Parathyroid adenoma (tissue), 2 donors: ENCODE measurements at regions not wholly inside any gene's neighbourhood (a gene's known extent, or its start where the extent isn't known, plus 50 kb on each side); places are given as distances from the start of the nearest gene placed in this dataset.
"Not testable (repeated sequence)": the region's sequence is repeated elsewhere in the genome, so short reads cannot be mapped to it uniquely, and the experiment has no call there.

Experiments used
- H2AFZ ChIP-seq: fragments of 300-600 bp; sonication (generic); one replicate; pipeline ENCODE4 v1.7.0; 2017; ENCODE audit warnings: antibody characterized with exemption, mild to moderate bottlenecking
- H3K27ac ChIP-seq: fragments of 300-600 bp; sonication (generic); one replicate; pipeline ENCODE4 v1.7.0; 2017
- H3K27me3 ChIP-seq: fragments of 300-600 bp; sonication (generic); one replicate; pipeline ENCODE4 v1.7.0; 2017; ENCODE audit warnings: low read length; ENCODE audit not compliant: control insufficient read depth, insufficient read depth
- H3K36me3 ChIP-seq: fragments of 300-600 bp; sonication (generic); one replicate; pipeline ENCODE4 v1.7.0; 2017; ENCODE audit warnings: low read length; ENCODE audit not compliant: control insufficient read depth, insufficient read depth
- H3K4me1 ChIP-seq: fragments of 300-600 bp; sonication (generic); one replicate; pipeline ENCODE4 v1.7.0; 2017; ENCODE audit warnings: control low read depth
- H3K4me2 ChIP-seq: fragments of 300-600 bp; sonication (generic); one replicate; pipeline ENCODE4 v1.7.0; 2017; ENCODE audit warnings: low read length
- H3K4me3 ChIP-seq: fragments of 300-600 bp; sonication (generic); one replicate; pipeline ENCODE4 v1.7.0; 2017; ENCODE audit warnings: low read depth, low read length
- H3K79me2 ChIP-seq: fragments of 300-600 bp; sonication (generic); one replicate; pipeline ENCODE4 v1.7.0; 2017; ENCODE audit warnings: control low read depth
- H3K9ac ChIP-seq: fragments of 300-600 bp; sonication (generic); one replicate; pipeline ENCODE4 v1.7.0; 2017; ENCODE audit warnings: mild to moderate bottlenecking
- H3K9me3 ChIP-seq: fragments of 300-600 bp; sonication (generic); one replicate; pipeline ENCODE4 v1.7.0; 2017; ENCODE audit warnings: low read length; ENCODE audit not compliant: control insufficient read depth
- CTCF ChIP-seq: fragments of 300-600 bp; sonication (generic); IDR thresholded peaks from one replicate; pipeline ENCODE4 v1.7.0; 2017; ENCODE audit warnings: antibody characterized with exemption, mild to moderate bottlenecking
- donor health status: primary hyperparathyroidism.

- TF ChIP-seq CTCF = no peak
- H3K4me1 ChIP-seq = no peaks in the 10 kb centered on the region
- H2AFZ ChIP-seq = no peak overlapping the region
- no peaks in the 10 kb centered on the region for H3K79me2 ChIP-seq
- no peak overlapping the region for H3K4me2 ChIP-seq
- no peaks in the 10 kb centered on the region for H3K27me3 ChIP-seq
- no peaks in the 10 kb centered on the region for H3K9me3 ChIP-seq
- H3K36me3 ChIP-seq = no peaks in the 10 kb centered on the region
- no peak overlapping the region for H3K4me3 ChIP-seq
- H3K9ac ChIP-seq = no peak overlapping the region
- H3K27ac ChIP-seq = no peak overlapping the region
These were observed 759.1 kb upstream of the SLIT2 start for GRCh38 chr4:19492606-19493005.

- no peaks in the 10 kb centered on the region for H3K4me1 ChIP-seq
- H3K4me2 ChIP-seq = no peak overlapping the region
- H3K9me3 ChIP-seq = no peaks in the 10 kb centered on the region
- H3K36me3 ChIP-seq = no peaks in the 10 kb centered on the region
- H3K9ac ChIP-seq = no peak overlapping the region
- H3K27ac ChIP-seq = no peak overlapping the region
- H3K27me3 ChIP-seq = no peaks in the 10 kb centered on the region
- no peak overlapping the region for H3K4me3 ChIP-seq
- no peak for TF ChIP-seq CTCF
- no peaks in the 10 kb centered on the region for H3K79me2 ChIP-seq
- no peak overlapping the region for H2AFZ ChIP-seq
These were observed 765.3 kb upstream of the SLIT2 start for GRCh38 chr4:19486400-19486799.

- Histone ChIP-seq H3K27me3 (no peaks in the 10 kb centered on the region), H3K9me3 (no peaks in the 10 kb centered on the region)
These were observed 772.9 kb upstream of the SLIT2 start for GRCh38 chr4:19478791-19479190.

GRCh38 chr4:19473569-19473968 lies 778.1 kb upstream of the SLIT2 start:
- Histone ChIP-seq H3K27ac (no peak overlapping the region), H3K9ac (no peak overlapping the region), H3K4me3 (no peak overlapping the region), H3K4me1 (no peaks in the 10 kb centered on the region), H3K36me3 (no peaks in the 10 kb centered on the region), H2AFZ (no peak overlapping the region), H3K9me3 (no peaks in the 10 kb centered on the region), H3K4me2 (no peak overlapping the region), H3K27me3 (no peaks in the 10 kb centered on the region), H3K79me2 (no peaks in the 10 kb centered on the region)
- TF ChIP-seq CTCF = no peak

More at GRCh38 chr4:19478791-19479190, 772.9 kb upstream of the SLIT2 start:
- no peaks in the 10 kb centered on the region for H3K36me3 ChIP-seq
- no peak overlapping the region for H3K27ac ChIP-seq
- TF ChIP-seq CTCF = no peak
- no peaks in the 10 kb centered on the region for H3K4me1 ChIP-seq
- no peak overlapping the region for H3K4me2 ChIP-seq
- no peak overlapping the region for H3K9ac ChIP-seq
- H3K4me3 ChIP-seq = no peak overlapping the region
- H3K79me2 ChIP-seq = no peaks in the 10 kb centered on the region
- H2AFZ ChIP-seq = no peak overlapping the region

GRCh38 chr4:19472666-19473065 lies 779.0 kb upstream of the SLIT2 start:
- Histone ChIP-seq H3K4me2 (no peak overlapping the region), H3K4me3 (no peak overlapping the region), H3K27ac (no peak overlapping the region), H2AFZ (no peak overlapping the region), H3K9ac (no peak overlapping the region), H3K36me3 (no peaks in the 10 kb centered on the region), H3K9me3 (no peaks in the 10 kb centered on the region), H3K79me2 (no peaks in the 10 kb centered on the region), H3K27me3 (no peaks in the 10 kb centered on the region), H3K4me1 (no peaks in the 10 kb centered on the region)
- no peak for TF ChIP-seq CTCF

GRCh38 chr4:19470001-19470400 lies 781.7 kb upstream of the SLIT2 start:
- H2AFZ ChIP-seq, H3K9ac ChIP-seq, H3K79me2 ChIP-seq, H3K4me2 ChIP-seq, H3K4me1 ChIP-seq, H3K4me3 ChIP-seq, H3K27ac ChIP-seq, H3K9me3 ChIP-seq, H3K36me3 ChIP-seq, H3K27me3 ChIP-seq: not testable (repeated sequence)
